Thyroid gland (tissue), 4 donors: ENCODE measurements at regions not wholly inside any gene's neighbourhood (a gene's known extent, or its start where the extent isn't known, plus 50 kb on each side); places are given as distances from the start of the nearest gene placed in this dataset.

Experiments
- DNase-seq, 2 donors: peaks; one replicate each; pipeline ENCODE4 v3.0.0-alpha.2; 2019
- H3K27ac ChIP-seq, 3 donors: fragments of 200-600 bp; sonication (generic); 1 replicate in 2 of 3; 2 replicates in 1 of 3; pipeline ENCODE4 v1.5.1; 2016 to 2019; ENCODE audit warnings: mild to moderate bottlenecking in 1 of 3, moderate library complexity in 1 of 3
- H3K27me3 ChIP-seq: fragments of 200-600 bp; sonication (generic); one replicate; pipeline ENCODE4 v1.5.1; 2019
- H3K36me3 ChIP-seq, 2 donors: fragments of 200-600 bp; sonication (generic); one replicate each; pipeline ENCODE4 v1.5.1; 2016 to 2019
- H3K4me1 ChIP-seq, 2 donors: fragments of 200-600 bp; sonication (generic); one replicate each; pipeline ENCODE4 v1.5.1; 2017 to 2019
- H3K4me3 ChIP-seq, 3 donors: fragments of 200-600 bp; sonication (generic); replicated peaks in 1 of 3; 1 replicate in 2 of 3; 2 replicates in 1 of 3; pipeline ENCODE4 v1.5.1; 2016; ENCODE audit warnings: mild to moderate bottlenecking in 1 of 3
- H3K9me3 ChIP-seq: fragments of 200-600 bp; sonication (generic); one replicate; pipeline ENCODE4 v1.5.1; 2017
- CTCF ChIP-seq, 6 experiments: fragments of 200-600 bp in 3 of 6; fragments of 450-650 bp in 3 of 6; sonication (generic) in 3 of 6; IDR thresholded peaks; one replicate each; pipeline ENCODE4 v1.5.1; 2016 to 2019; ENCODE audit warnings: antibody characterized with exemption in 6 of 6, mild to moderate bottlenecking in 2 of 6, inconsistent platforms in 1 of 6, moderate library complexity in 1 of 6
- POLR2A ChIP-seq, 2 donors: fragments of 450-650 bp; IDR thresholded peaks; one replicate each; pipeline ENCODE4 v1.6.1; 2017; ENCODE audit warnings: antibody characterized with exemption in 2 of 2, mild to moderate bottlenecking in 2 of 2, moderate library complexity in 1 of 2
- WGBS, 2 donors: methylation state at CpG; one replicate each; pipeline ENCODE4 v1.1.5; 2017; 5-methylcytosine and 5-hydroxymethylcytosine counted together
- intact Hi-C: fragments of 100-400 bp; cut with DNase I; formaldehyde crosslinking; loops from one replicate; pipeline ENCODE4 v1.15.1; 2023

DNA sequence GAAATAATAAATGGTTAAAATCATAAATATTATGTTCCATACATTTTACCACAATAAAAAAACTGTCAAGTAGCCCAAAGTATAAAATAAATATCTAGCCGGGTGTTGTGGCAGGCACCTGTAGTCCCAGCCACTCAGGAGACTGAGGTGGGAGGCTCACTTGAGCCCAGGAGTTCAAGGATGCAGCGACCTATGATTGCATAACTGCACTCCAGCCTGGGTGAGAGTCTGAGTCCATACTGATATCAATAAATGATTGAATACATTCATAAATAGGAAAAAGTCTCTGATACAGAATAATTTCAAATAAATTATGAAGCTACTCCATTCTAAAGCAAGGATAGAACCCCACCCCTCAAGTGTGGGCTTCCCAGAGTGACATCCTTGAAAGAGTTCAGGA lies 68.5 kb upstream of the GATA2 start:
- intact Hi-C loops = no loop called here
- Histone ChIP-seq H3K9me3 (no peaks in the 10 kb centered on the region), H3K27me3 (no peaks in the 10 kb centered on the region), H3K4me3 (no peak overlapping the region), H3K36me3 (no peaks in the 10 kb centered on the region), H3K4me1 (no peaks in the 10 kb centered on the region), H3K27ac (no peak overlapping the region)
- 56 to 60% methylated on average over 2 of the region's 2 CpGs for WGBS, 2 donors
- TF ChIP-seq CTCF (IDR thresholded peaks at IDR 0.05) = no peak
- TF ChIP-seq POLR2A (IDR thresholded peaks at IDR 0.05) = no peak
- no peak for DNase-seq

DNA sequence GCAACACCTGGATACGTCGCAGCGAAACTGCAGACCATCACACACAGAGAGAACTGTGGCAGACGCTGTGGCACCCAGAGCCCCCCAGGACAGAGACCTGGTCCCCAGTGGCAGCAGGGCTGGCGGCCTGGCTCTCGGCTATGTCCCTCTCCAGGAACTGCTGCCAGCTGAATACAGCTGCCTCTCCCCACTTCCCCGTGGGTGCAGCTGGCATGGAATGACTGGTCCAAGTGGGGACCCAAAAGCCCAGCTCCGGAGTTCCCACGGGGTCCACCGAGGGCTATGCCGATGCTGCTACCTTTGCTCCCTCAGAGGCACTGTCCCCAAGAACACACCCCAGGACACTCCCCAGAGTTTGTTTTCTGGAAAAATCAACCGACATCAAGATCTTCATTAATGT lies 67.8 kb upstream of the GATA2 start:
- H3K9me3 ChIP-seq = no peaks in the 10 kb centered on the region
- no peak for DNase-seq
- TF ChIP-seq POLR2A (IDR thresholded peaks at IDR 0.05) = no peak
- no peak for TF ChIP-seq CTCF (IDR thresholded peaks at IDR 0.05)
- 94% methylated on average over 12 of the region's 12 CpGs for WGBS, 2 donors
- H3K4me1 ChIP-seq = peaks cover 0 to 4% of the 10 kb centered on the region in 2 donors
- H3K27ac ChIP-seq = no peak overlapping the region
- H3K27me3 ChIP-seq = no peaks in the 10 kb centered on the region
- intact Hi-C loops = no loop called here
- H3K36me3 ChIP-seq = no peaks in the 10 kb centered on the region
- no peak overlapping the region for H3K4me3 ChIP-seq

GRCh38 chr3:128559486-128560225 lies 66.7 kb upstream of the GATA2 start:
- Histone ChIP-seq H3K27ac (no peak overlapping the region), H3K27me3 (no peaks in the 10 kb centered on the region), H3K9me3 (no peaks in the 10 kb centered on the region), H3K4me1 (peaks cover 0 to 11% of the 10 kb centered on the region in 2 donors), H3K36me3 (no peaks in the 10 kb centered on the region), H3K4me3 (no peak overlapping the region)
- no peak for DNase-seq
- TF ChIP-seq POLR2A (IDR thresholded peaks at IDR 0.05) = no peak
- no peak for TF ChIP-seq CTCF (IDR thresholded peaks at IDR 0.05)
- WGBS, 2 donors = 58 to 62% methylated on average over 17 of the region's 17 CpGs
- intact Hi-C loops = no loop called here

GRCh38 chr3:128557531-128558280 lies 64.7 kb upstream of the GATA2 start:
- WGBS, 2 donors = 84 to 93% methylated on average over 3 to 7 of the region's 7 CpGs
- Histone ChIP-seq H3K27ac (no peak overlapping the region), H3K4me3 (no peak overlapping the region), H3K27me3 (no peaks in the 10 kb centered on the region), H3K9me3 (no peaks in the 10 kb centered on the region), H3K4me1 (peaks cover 0 to 12% of the 10 kb centered on the region in 2 donors), H3K36me3 (no peaks in the 10 kb centered on the region)
- TF ChIP-seq CTCF (IDR thresholded peaks at IDR 0.05) = no peak
- TF ChIP-seq POLR2A (IDR thresholded peaks at IDR 0.05) = no peak
- intact Hi-C loops = no loop called here
- DNase-seq = no peak

DNA sequence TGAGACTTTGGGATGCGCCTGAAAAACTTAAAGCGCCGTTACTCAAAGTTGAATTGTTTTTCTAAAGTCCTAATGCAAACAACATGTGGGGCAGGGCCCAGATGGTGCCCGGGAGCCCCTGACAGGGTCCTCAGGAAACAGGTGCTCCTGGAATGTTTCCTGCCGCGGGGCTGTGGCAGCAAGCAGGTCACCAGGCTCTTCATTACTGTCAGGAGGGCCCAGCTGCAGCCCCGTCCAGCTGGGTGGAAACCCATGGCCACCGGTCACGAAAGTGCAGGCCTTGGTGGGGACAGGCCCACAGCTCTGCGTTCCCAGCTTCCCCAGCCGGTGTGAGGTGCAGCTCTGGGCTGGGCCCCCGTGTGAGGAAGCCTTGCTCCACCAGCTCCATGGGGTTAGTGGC lies 63.9 kb upstream of the GATA2 start:
- 33 to 56% methylated on average over 6 to 11 of the region's 12 CpGs for WGBS, 2 donors
- H3K4me3 ChIP-seq = no peak overlapping the region
- TF ChIP-seq CTCF (IDR thresholded peaks at IDR 0.05) (no peak), POLR2A (IDR thresholded peaks at IDR 0.05) (no peak)
- intact Hi-C loops = no loop called here
- no peaks in the 10 kb centered on the region for H3K36me3 ChIP-seq
- peak; percentile 12 to 40 for DNase-seq
- no peaks in the 10 kb centered on the region for H3K9me3 ChIP-seq
- peaks cover 0 to 12% of the 10 kb centered on the region in 2 donors for H3K4me1 ChIP-seq
- H3K27me3 ChIP-seq = no peaks in the 10 kb centered on the region
- H3K27ac ChIP-seq = no peak overlapping the region
